Immature natural killer cell (primary cell): ENCODE measurements at regions not wholly inside any gene's neighbourhood (a gene's known extent, or its start where the extent isn't known, plus 50 kb on each side); places are given as distances from the start of the nearest gene placed in this dataset.
A peak's percentile ranks its signal among the peaks of the same experiment; 100 is the strongest.
"Not testable (repeated sequence)": the region's sequence is repeated elsewhere in the genome, so short reads cannot be mapped to it uniquely, and the experiment has no call there.

ENCODE experiments used
- DNase-seq, 3 donors: peaks; one replicate each; pipeline ENCODE4 v3.0.0; 2022; ENCODE audit warnings: mixed read lengths in 1 of 3
- H3K27ac Mint-ChIP-seq, 6 donors: one replicate each; pipeline ENCODE4 v1.8.0; 2020; ENCODE audit warnings: mixed read lengths in 6 of 6, mild to moderate bottlenecking in 5 of 6, inconsistent platforms in 4 of 6, moderate library complexity in 3 of 6
- H3K27me3 Mint-ChIP-seq, 3 donors: one replicate each; pipeline ENCODE4 v1.8.0; 2020 to 2021; ENCODE audit warnings: low read depth in 3 of 3, mild to moderate bottlenecking in 3 of 3, mixed read lengths in 3 of 3, moderate library complexity in 3 of 3, inconsistent platforms in 1 of 3
- H3K36me3 Mint-ChIP-seq, 3 donors: one replicate each; pipeline ENCODE4 v1.8.0; 2020; ENCODE audit warnings: mixed read lengths in 3 of 3, inconsistent platforms in 2 of 3, mild to moderate bottlenecking in 2 of 3
- H3K4me1 Mint-ChIP-seq, 2 donors: one replicate each; pipeline ENCODE4 v1.8.0; 2020; ENCODE audit warnings: inconsistent platforms in 2 of 2, mild to moderate bottlenecking in 2 of 2, mixed read lengths in 2 of 2, moderate library complexity in 1 of 2
- H3K4me3 Mint-ChIP-seq, 5 donors: one replicate each; pipeline ENCODE4 v1.8.0; 2020; ENCODE audit warnings: mild to moderate bottlenecking in 5 of 5, mixed read lengths in 5 of 5, inconsistent platforms in 3 of 5, moderate library complexity in 3 of 5
- H3K9me3 Mint-ChIP-seq, 6 donors: one replicate each; pipeline ENCODE4 v1.8.0; 2020; ENCODE audit warnings: mild to moderate bottlenecking in 6 of 6, mixed read lengths in 6 of 6, inconsistent platforms in 4 of 6, moderate library complexity in 3 of 6

- H3K4me3 Mint-ChIP-seq, result peak overlapping the region in 1 of 5 donors; percentile 68
- peaks cover 7 to 26% of the 10 kb centered on the region in 2 donors for H3K4me1 Mint-ChIP-seq
These were observed 100.7 kb downstream of the CRLF2 start for GRCh38 chrX:1111601-1112300.

GRCh38 chrX:1109580-1110119 is 102.8 kb downstream of the CRLF2 start:
- Mint-ChIP-seq H3K4me3 (peak overlapping the region in 1 of 5 donors; percentile 67), H3K27ac (no peak overlapping the region), H3K9me3 (peaks cover 0 to 2% (median 0%) of the 10 kb centered on the region in 6 donors), H3K4me1 (peaks cover 7 to 26% of the 10 kb centered on the region in 2 donors), H3K36me3 (no peaks in the 10 kb centered on the region), H3K27me3 (peaks cover 7 to 18% (median 8%) of the 10 kb centered on the region in 3 donors)
- no peak for DNase-seq

More at GRCh38 chrX:1111601-1112300, 100.7 kb downstream of the CRLF2 start:
- DNase-seq, result no peak
- Mint-ChIP-seq H3K36me3 (no peaks in the 10 kb centered on the region), H3K27me3 (peaks cover 7 to 22% (median 11%) of the 10 kb centered on the region in 3 donors), H3K9me3 (peaks cover 0 to 2% (median 0%) of the 10 kb centered on the region in 6 donors), H3K27ac (peak overlapping the region in 1 of 6 donors; percentile 44)

GRCh38 chrX:1108501-1109445 is 103.7 kb downstream of the CRLF2 start:
- H3K27ac Mint-ChIP-seq, result peak overlapping the region in 1 of 6 donors; percentile 26
- peaks cover 0 to 2% (median 0%) of the 10 kb centered on the region in 6 donors for H3K9me3 Mint-ChIP-seq
- H3K4me1 Mint-ChIP-seq, result peaks cover 7 to 26% of the 10 kb centered on the region in 2 donors
- H3K4me3 Mint-ChIP-seq, result peak overlapping the region; percentile 4 to 72 (median 50)
- H3K36me3 Mint-ChIP-seq, result no peaks in the 10 kb centered on the region
- peak in 2 of 3 donors; percentile 8 to 10 for DNase-seq
- peaks cover 7 to 18% (median 8%) of the 10 kb centered on the region in 3 donors for H3K27me3 Mint-ChIP-seq

- H3K4me3 Mint-ChIP-seq, result no peak overlapping the region
- peaks cover 5 to 18% (median 6%) of the 10 kb centered on the region in 3 donors for H3K27me3 Mint-ChIP-seq
- peak overlapping the region in 2 of 6 donors; percentile 24 to 51 for H3K27ac Mint-ChIP-seq
- H3K36me3 Mint-ChIP-seq, result no peaks in the 10 kb centered on the region
- no peak for DNase-seq
- H3K9me3 Mint-ChIP-seq, result peaks cover 0 to 2% (median 0%) of the 10 kb centered on the region in 6 donors
- peaks cover 7 to 21% of the 10 kb centered on the region in 2 donors for H3K4me1 Mint-ChIP-seq
These were observed 105.8 kb downstream of the CRLF2 start for GRCh38 chrX:1106478-1107210.

GRCh38 chrX:1105671-1106419 is 106.6 kb downstream of the CRLF2 start:
- Mint-ChIP-seq H3K9me3 (peaks cover 0 to 2% (median 0%) of the 10 kb centered on the region in 6 donors), H3K4me1 (peaks cover 6 to 15% of the 10 kb centered on the region in 2 donors), H3K27ac (peak overlapping the region in 2 of 6 donors; percentile 24 to 51), H3K27me3 (peaks cover 4 to 13% (median 6%) of the 10 kb centered on the region in 3 donors), H3K4me3 (no peak overlapping the region), H3K36me3 (no peaks in the 10 kb centered on the region)
- DNase-seq, result no peak

GRCh38 chrX:1105031-1105430 is 107.4 kb downstream of the CRLF2 start:
- DNase-seq, H3K9me3 Mint-ChIP-seq, H3K4me3 Mint-ChIP-seq, H3K27ac Mint-ChIP-seq, H3K36me3 Mint-ChIP-seq: not testable (repeated sequence)
- peaks cover 6 to 12% of the 10 kb centered on the region in 2 donors for H3K4me1 Mint-ChIP-seq
- H3K27me3 Mint-ChIP-seq, result peaks cover 3 to 14% (median 6%) of the 10 kb centered on the region in 3 donors

GRCh38 chrX:1103360-1103759 is 109.1 kb downstream of the CRLF2 start:
- Mint-ChIP-seq H3K4me3 (peak overlapping the region in 1 of 5 donors; percentile 38), H3K27ac (no peak overlapping the region), H3K27me3 (peaks cover 3 to 12% (median 7%) of the 10 kb centered on the region in 3 donors), H3K36me3 (no peaks in the 10 kb centered on the region), H3K4me1 (peaks cover 0 to under 1% of the 10 kb centered on the region in 2 donors), H3K9me3 (peaks cover 0 to 3% (median 0%) of the 10 kb centered on the region in 6 donors)
- peak in 2 of 3 donors; percentile 11 to 13 for DNase-seq

- no peak overlapping the region for H3K4me3 Mint-ChIP-seq
- no peaks in the 10 kb centered on the region for H3K36me3 Mint-ChIP-seq
- no peak overlapping the region for H3K27ac Mint-ChIP-seq
- H3K4me1 Mint-ChIP-seq, result no peaks in the 10 kb centered on the region
- no peak for DNase-seq
- peaks cover 3 to 15% (median 7%) of the 10 kb centered on the region in 3 donors for H3K27me3 Mint-ChIP-seq
- H3K9me3 Mint-ChIP-seq, result peaks cover 0 to 4% (median under 1%) of the 10 kb centered on the region in 6 donors
These were observed 109.7 kb downstream of the CRLF2 start for GRCh38 chrX:1102786-1103185.

GRCh38 chrX:1102221-1102620 is 110.2 kb downstream of the CRLF2 start:
- not testable (repeated sequence) for H3K36me3 Mint-ChIP-seq, H3K4me3 Mint-ChIP-seq, H3K27ac Mint-ChIP-seq, H3K9me3 Mint-ChIP-seq, H3K4me1 Mint-ChIP-seq, DNase-seq
- peaks cover 3 to 14% (median 7%) of the 10 kb centered on the region in 3 donors for H3K27me3 Mint-ChIP-seq

- H3K36me3 Mint-ChIP-seq, result no peaks in the 10 kb centered on the region
- peaks cover 2 to 15% (median 5%) of the 10 kb centered on the region in 3 donors for H3K27me3 Mint-ChIP-seq
- H3K4me1 Mint-ChIP-seq, result no peaks in the 10 kb centered on the region
- no peak overlapping the region for H3K4me3 Mint-ChIP-seq
- H3K9me3 Mint-ChIP-seq, result peaks cover 4 to 8% (median 7%) of the 10 kb centered on the region in 6 donors
- no peak overlapping the region for H3K27ac Mint-ChIP-seq
- DNase-seq, result no peak
These were observed 113.2 kb downstream of the CRLF2 start for GRCh38 chrX:1099146-1099770.

- H3K27me3 Mint-ChIP-seq, result peaks cover 2 to 15% (median 5%) of the 10 kb centered on the region in 3 donors
- no peak overlapping the region for H3K27ac Mint-ChIP-seq
- peaks cover 4 to 8% (median 7%) of the 10 kb centered on the region in 6 donors for H3K9me3 Mint-ChIP-seq
- no peak for DNase-seq
- H3K4me1 Mint-ChIP-seq, result no peaks in the 10 kb centered on the region
- no peaks in the 10 kb centered on the region for H3K36me3 Mint-ChIP-seq
- H3K4me3 Mint-ChIP-seq, result no peak overlapping the region
These were observed 115.1 kb downstream of the CRLF2 start for GRCh38 chrX:1097328-1097727.
